Thyroid gland (tissue), 4 donors: ENCODE measurements at regions not wholly inside any gene's neighbourhood (a gene's known extent, or its start where the extent isn't known, plus 50 kb on each side); places are given as distances from the start of the nearest gene placed in this dataset.

Experiments used
- DNase-seq, 2 donors: peaks; one replicate each; pipeline ENCODE4 v3.0.0-alpha.2; 2019
- H3K27ac ChIP-seq, 3 donors: fragments of 200-600 bp; sonication (generic); 1 replicate in 2 of 3; 2 replicates in 1 of 3; pipeline ENCODE4 v1.5.1; 2016 to 2019; ENCODE audit warnings: mild to moderate bottlenecking in 1 of 3, moderate library complexity in 1 of 3
- H3K27me3 ChIP-seq: fragments of 200-600 bp; sonication (generic); one replicate; pipeline ENCODE4 v1.5.1; 2019
- H3K36me3 ChIP-seq, 2 donors: fragments of 200-600 bp; sonication (generic); one replicate each; pipeline ENCODE4 v1.5.1; 2016 to 2019
- H3K4me1 ChIP-seq, 2 donors: fragments of 200-600 bp; sonication (generic); one replicate each; pipeline ENCODE4 v1.5.1; 2017 to 2019
- H3K4me3 ChIP-seq, 3 donors: fragments of 200-600 bp; sonication (generic); replicated peaks in 1 of 3; 1 replicate in 2 of 3; 2 replicates in 1 of 3; pipeline ENCODE4 v1.5.1; 2016; ENCODE audit warnings: mild to moderate bottlenecking in 1 of 3
- H3K9me3 ChIP-seq: fragments of 200-600 bp; sonication (generic); one replicate; pipeline ENCODE4 v1.5.1; 2017
- POLR2A ChIP-seq, 2 donors: fragments of 450-650 bp; IDR thresholded peaks; one replicate each; pipeline ENCODE4 v1.6.1; 2017; ENCODE audit warnings: antibody characterized with exemption in 2 of 2, mild to moderate bottlenecking in 2 of 2, moderate library complexity in 1 of 2
- WGBS, 2 donors: methylation state at CpG; one replicate each; pipeline ENCODE4 v1.1.5; 2017; 5-methylcytosine and 5-hydroxymethylcytosine counted together
- intact Hi-C: fragments of 100-400 bp; cut with DNase I; formaldehyde crosslinking; loops from one replicate; pipeline ENCODE4 v1.15.1; 2023
- TF ChIP-seq, protein P1 (sequence below), 6 experiments: fragments of 200-600 bp in 3 of 6; fragments of 450-650 bp in 3 of 6; sonication (generic) in 3 of 6; IDR thresholded peaks; one replicate each; pipeline ENCODE4 v1.5.1; 2016 to 2019; ENCODE audit warnings: antibody characterized with exemption in 6 of 6, mild to moderate bottlenecking in 2 of 6, inconsistent platforms in 1 of 6, moderate library complexity in 1 of 6

DNA sequence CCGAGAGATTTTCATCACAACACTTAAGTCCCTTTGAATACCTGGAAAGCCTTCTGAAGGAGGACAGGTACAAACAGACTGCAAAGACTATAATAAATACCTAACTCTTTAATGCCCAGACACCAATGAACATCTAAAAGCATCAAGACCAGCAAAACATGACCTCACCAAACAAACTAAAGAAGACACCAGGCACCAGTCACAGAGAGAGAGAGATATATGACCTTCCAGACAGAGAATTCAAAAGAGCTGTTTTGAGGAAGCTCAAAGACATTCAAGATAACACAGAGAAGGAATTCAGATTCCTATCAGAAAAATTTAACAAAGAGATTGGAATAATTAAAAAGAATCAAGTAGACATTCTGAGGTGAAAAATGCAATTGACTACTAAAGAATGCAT, 50.6 kb upstream of the ACADM start:
- whole genome bisulfite sequencing, 2 donors = 95% methylated on average over 1 of the region's 1 CpG
- no peak for DNase-seq
- Histone ChIP-seq H3K27ac (no peak overlapping the region), H3K9me3 (no peaks in the 10 kb centered on the region), H3K27me3 (no peaks in the 10 kb centered on the region), H3K36me3 (no peaks in the 10 kb centered on the region), H3K4me1 (peaks cover 0 to 5% of the 10 kb centered on the region in 2 donors), H3K4me3 (no peak overlapping the region)
- intact Hi-C loops = no loop called here
- TF ChIP-seq POLR2A (IDR thresholded peaks at IDR 0.05) = no peak
- TF ChIP-seq, protein P1, sequence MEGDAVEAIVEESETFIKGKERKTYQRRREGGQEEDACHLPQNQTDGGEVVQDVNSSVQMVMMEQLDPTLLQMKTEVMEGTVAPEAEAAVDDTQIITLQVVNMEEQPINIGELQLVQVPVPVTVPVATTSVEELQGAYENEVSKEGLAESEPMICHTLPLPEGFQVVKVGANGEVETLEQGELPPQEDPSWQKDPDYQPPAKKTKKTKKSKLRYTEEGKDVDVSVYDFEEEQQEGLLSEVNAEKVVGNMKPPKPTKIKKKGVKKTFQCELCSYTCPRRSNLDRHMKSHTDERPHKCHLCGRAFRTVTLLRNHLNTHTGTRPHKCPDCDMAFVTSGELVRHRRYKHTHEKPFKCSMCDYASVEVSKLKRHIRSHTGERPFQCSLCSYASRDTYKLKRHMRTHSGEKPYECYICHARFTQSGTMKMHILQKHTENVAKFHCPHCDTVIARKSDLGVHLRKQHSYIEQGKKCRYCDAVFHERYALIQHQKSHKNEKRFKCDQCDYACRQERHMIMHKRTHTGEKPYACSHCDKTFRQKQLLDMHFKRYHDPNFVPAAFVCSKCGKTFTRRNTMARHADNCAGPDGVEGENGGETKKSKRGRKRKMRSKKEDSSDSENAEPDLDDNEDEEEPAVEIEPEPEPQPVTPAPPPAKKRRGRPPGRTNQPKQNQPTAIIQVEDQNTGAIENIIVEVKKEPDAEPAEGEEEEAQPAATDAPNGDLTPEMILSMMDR (IDR thresholded peaks at IDR 0.05) = no peak
